HG03442 (cell line): ENCODE measurements at regions not wholly inside any gene's neighbourhood (a gene's known extent, or its start where the extent isn't known, plus 50 kb on each side); places are given as distances from the start of the nearest gene placed in this dataset.

Experiments
- ATAC-seq: cut with Tn5 transposase; IDR thresholded peaks from one replicate; pipeline ENCODE4 v1.9.1; 2021; ENCODE audit warnings: mild to moderate bottlenecking, moderate library complexity; ENCODE audit not compliant: unreplicated experiment

DNA sequence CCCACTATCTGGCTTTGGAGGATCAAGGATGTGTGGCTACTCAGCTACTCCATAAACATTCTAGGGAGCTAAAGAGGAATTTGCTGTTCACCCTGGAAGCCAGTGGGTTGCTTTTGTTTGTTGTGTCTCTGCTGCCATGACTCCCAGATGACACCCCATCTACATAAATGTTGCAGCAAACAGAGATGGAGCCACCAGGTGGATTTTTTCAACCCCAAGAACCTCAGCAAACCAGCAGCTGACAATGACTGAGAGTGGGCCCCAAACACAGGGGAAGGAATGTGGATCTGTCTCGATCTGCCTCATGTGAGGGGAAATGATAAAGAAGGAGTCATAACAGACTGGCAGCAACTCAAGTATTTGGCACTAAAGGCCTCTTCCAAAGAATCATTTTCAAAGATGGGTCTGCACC lies 132.7 kb upstream of the TNC start:
- ATAC-seq = no peak

- ATAC-seq = no peak
Measured at GRCh38 chr9:115254287-115255180, 136.6 kb upstream of the TNC start.

DNA sequence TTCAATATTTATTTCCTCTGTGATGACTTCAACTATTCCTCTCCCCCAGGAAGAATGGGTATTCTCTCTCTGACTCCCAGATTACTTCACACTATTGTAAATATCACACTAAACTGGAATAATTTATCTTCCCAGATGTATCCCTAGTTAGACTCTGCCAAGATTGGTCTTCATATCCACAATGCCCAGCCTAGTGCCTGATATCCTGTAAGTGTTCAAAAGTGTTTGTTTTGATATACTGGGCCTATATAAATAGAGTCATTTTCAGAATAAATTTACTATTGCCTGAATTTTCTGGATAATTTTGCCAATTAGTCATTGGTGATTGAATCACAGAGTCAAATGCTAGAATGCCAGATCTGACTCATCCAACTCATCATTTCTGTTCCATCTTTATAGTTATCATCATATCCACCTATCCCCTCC lies 143.7 kb upstream of the TNC start:
- no peak for ATAC-seq

DNA sequence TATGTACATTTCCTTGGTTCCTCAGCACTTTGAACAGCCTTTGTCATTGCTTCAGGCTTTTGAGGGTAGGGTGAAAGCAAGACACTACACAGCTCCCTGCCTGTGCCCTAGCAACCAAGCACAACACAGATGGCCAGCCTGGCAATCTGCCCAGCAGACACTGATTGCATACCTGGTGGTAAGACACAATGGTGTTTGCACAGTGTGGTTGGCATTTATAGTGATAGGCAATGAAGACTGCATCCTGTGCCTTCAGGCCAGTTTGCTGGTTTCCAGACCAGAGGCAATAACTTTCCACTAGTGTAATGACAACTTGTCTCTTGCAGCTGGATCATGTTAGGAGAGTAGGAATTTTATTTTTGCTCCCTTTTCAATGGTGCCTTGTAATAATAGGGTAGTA lies 144.5 kb upstream of the TNC start:
- no peak for ATAC-seq

DNA sequence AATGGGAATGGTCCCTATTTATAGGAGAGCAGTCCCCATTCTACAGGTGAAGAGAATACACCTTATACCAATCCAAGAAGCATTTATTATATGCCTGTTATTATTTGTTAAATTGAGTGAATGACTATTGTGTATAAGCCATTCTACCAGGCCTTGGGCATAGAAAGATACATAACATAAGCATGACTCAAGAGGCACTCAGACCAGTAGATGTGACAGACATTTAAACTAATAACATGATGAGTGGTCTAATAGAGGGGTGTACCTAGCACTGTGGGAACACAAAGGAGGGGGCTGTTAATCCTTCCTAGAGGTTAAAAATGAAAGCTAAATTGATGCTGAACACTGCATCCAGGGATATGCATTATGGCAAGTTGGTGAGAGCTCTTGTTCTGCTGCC lies 145.0 kb upstream of the TNC start:
- ATAC-seq = no peak

DNA sequence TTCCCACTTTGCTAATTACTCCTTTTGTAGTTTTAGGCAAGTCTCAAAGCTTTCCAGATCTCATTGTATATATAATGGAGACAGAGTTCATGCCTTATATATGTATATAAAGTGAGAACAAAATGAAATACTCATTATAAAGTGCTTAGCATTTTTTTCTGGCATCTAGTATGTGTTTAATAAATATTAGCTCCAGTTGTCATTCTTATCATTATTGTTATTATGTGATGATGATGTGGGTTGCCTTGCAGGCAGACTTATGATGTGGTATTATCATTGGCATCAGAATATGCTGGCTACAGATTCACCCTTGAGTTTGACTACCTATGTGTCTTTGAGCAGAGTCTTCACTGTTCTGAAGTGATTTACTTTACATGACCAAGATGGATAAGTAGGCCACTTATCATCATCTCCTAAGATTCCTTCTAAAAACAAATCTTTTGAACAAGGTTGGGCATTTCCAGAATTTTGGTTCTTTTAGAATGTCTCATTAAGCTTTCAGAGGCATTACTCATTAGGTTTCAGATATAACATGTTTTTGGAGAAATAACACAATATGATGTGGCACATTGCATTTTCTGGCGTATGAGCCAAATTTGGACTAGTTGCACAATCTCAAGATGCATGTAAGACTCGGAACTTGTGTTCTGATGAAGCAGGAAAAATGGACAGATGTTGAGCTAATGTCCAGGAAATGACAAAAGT lies 145.6 kb upstream of the TNC start:
- ATAC-seq = no peak

DNA sequence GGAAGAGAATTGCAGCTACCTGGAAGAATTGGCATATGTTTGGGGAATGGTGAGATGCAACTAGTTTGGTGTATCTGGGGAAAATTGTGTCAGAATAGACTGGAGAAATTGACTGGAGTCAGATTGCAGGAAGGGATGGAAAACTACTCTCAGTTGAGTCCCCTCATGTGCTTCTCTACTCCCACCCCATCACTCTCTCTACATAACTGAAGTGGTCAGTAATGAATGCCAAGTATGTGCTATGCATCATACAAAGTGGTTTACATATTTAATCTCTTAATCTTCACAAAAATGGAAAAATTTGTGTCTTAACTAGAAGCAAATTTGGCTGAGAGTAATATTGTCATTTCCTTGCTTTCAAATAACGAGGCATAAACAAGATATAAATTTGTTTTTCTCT lies 146.4 kb upstream of the TNC start:
- no peak for ATAC-seq

GRCh38 chr9:115267790-115268189 lies 149.8 kb upstream of the TNC start:
- no peak for ATAC-seq

GRCh38 chr9:115275753-115276152 lies 157.8 kb upstream of the TNC start:
- ATAC-seq = no peak

GRCh38 chr9:115276621-115277020 lies 158.7 kb upstream of the TNC start:
- ATAC-seq = no peak

DNA sequence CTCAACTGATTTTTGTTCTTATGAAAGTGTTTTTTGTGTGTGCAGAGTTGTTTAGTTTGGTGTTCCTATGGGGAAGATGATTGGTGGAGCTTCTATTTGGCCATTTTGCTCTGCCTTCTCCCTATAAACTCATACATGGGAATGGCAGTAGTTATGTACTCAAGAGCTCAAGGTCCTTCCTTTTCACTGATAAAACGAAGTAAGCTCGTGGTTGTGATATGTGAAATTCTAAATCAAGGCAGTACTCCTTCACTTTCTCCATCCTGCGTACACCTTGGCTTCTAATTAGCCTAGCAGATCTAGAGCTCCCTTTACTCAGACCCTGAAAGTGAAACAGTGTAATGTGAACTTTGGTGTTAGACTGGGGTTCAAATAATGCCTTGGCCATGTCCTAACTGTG lies 159.3 kb upstream of the TNC start:
- no peak for ATAC-seq

GRCh38 chr9:115278326-115279035 lies 160.5 kb upstream of the TNC start:
- peak; percentile 54 for ATAC-seq

DNA sequence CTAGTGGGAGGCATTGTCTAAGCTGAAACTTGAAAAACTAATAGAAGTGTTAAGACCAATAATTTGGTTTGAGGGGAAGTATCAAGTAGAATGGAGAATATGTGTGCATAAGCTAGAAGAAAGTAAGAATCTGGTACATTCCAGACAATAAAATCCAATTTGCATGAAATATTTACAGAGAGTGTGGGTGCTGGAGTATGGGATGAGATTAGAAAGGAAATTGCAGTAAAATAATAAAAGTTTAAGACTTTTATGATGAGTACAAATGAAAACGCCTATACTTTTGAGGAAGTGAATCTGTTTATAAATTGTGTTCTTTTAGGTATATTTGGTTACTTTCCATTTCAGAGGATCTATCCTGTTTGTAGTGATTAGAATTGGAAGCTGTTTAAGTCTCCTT lies 165.4 kb upstream of the TNC start:
- ATAC-seq = no peak

GRCh38 chr9:115285836-115286235 lies 167.9 kb upstream of the TNC start:
- ATAC-seq = no peak

DNA sequence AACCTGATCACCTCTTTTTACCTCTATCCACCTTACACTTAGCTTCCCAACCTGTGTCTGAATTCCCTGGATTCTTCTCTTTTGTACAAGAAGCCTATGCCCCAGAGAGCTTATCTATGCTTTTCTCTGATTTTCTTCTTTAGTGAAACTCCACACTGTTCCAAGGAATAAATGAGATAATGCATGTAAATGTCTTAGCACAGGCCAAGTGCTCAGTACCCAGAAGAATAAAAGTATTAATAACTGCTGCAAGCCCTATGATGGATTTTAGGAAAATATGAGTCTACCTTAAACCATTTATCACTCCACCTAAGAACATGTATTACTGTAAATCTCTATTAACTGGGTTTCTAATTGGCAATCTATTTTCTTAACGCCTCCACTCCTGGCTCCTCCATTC lies 168.5 kb upstream of the TNC start:
- ATAC-seq = no peak

DNA sequence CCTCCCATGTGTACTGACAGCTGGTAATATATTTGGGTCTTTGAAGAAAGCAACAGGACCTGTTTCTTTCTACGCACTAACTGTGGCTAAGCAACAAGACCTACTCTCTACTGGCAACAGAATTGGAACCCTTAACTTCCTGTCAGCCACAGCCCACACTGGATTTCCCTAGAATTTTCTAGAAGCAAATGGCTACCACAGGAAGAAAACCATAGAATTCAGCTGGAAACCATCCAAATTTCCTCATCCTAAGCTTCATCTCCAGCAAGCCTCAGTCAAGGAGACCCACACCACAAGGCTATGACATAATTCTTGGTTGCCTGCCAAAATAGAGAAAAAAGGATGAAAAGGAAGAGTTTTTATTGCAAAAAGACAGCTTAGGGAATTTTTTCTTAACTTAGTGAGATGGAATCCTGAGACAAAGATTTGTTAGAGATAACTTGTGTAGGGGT lies 171.8 kb upstream of the TNC start:
- ATAC-seq = no peak

DNA sequence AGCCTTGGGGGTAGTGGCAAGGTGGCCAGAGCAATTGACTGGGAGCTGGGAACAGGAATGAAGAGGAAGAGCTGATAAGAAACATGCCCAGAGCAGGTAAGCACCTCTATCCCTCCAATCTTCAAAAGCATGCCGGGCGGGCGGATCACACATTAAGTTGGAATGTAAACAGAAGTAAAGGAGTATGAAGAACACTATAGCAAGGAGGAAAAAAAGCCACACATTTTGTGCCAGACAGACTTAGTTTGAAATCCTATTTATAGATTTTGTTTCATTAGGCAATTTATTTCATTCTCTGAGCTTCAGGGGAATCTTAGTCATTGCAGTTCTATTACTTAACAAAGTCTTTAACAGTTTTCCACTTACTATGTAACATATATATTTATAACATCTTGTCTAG lies 173.9 kb upstream of the TNC start:
- ATAC-seq = no peak

- no peak for ATAC-seq
Measured at GRCh38 chr9:115292584-115293279, 174.8 kb upstream of the TNC start.

GRCh38 chr9:115295734-115296133 lies 177.8 kb upstream of the TNC start:
- no peak for ATAC-seq

DNA sequence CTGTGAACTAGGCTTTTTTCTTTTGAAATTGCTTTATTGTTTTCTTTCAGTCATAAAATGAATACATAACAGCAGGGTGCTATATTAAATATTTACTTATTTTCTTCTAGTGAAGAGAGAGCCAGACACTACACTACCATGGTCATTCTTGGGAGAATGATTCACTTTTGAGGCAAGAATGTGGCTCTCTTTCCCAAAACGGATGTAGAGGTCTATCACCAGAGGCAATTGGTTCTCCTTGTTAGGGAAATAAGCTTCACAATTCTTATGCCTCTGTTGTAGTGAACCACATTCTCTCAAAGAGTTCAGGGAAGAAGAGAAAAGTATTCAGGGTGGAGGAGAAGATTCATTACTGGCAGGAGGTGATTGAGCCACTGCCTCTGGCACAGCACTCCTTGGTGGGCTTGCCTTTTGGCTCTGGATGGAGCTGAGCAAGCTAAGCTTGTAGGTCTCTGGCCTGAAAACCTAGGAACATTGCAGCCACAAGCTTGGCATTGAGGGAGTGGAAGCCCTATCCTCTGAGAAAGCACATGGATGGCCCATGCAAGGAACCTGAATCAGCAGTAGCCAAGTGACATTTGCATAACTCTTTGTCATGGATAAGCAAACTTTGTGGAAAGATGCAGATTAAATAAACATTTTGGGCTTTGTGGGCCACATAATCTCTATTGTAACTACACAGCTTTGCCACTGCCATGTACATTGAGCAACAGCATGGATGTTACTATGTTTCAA lies 179.0 kb upstream of the TNC start:
- ATAC-seq = no peak
